NCI-H1436 treated with DMSO at 0.1 percent for 48 hours (cell line): ENCODE measurements at regions not wholly inside any gene's neighbourhood (a gene's known extent, or its start where the extent isn't known, plus 50 kb on each side); places are given as distances from the start of the nearest gene placed in this dataset.

Experiments used
- DNase-seq: peaks from one replicate; lab custom pipeline; 2025; lab: John Stamatoyannopoulos, UW

- no peak for DNase-seq
These were observed 52.1 kb upstream of the HTATIP2 start for GRCh38 chr11:20311444-20311843.

- DNase-seq: no peak
These were observed 52.7 kb upstream of the HTATIP2 start for GRCh38 chr11:20310596-20311394.

GRCh38 chr11:20310137-20310536, 53.4 kb upstream of the HTATIP2 start:
- DNase-seq: no peak

GRCh38 chr11:20309231-20310025, 54.1 kb upstream of the HTATIP2 start:
- DNase-seq: no peak

GRCh38 chr11:20308601-20309000, 54.9 kb upstream of the HTATIP2 start:
- DNase-seq: no peak

GRCh38 chr11:20303391-20303965, 60.0 kb upstream of the HTATIP2 start:
- DNase-seq: no peak

- no peak for DNase-seq
These were observed 69.5 kb upstream of the HTATIP2 start for GRCh38 chr11:20293992-20294391.

GRCh38 chr11:20293531-20293930, 70.0 kb upstream of the HTATIP2 start:
- no peak for DNase-seq

GRCh38 chr11:20289732-20290131, 73.8 kb upstream of the HTATIP2 start:
- DNase-seq: no peak

- DNase-seq: no peak
These were observed 80.0 kb upstream of the HTATIP2 start for GRCh38 chr11:20283475-20283874.

GRCh38 chr11:20278727-20279126, 84.8 kb upstream of the HTATIP2 start:
- no peak for DNase-seq

- no peak for DNase-seq
These were observed 86.5 kb upstream of the HTATIP2 start for GRCh38 chr11:20277014-20277413.

GRCh38 chr11:20275987-20276965, 87.2 kb upstream of the HTATIP2 start:
- no peak for DNase-seq

GRCh38 chr11:20274031-20274430, 89.5 kb upstream of the HTATIP2 start:
- no peak for DNase-seq

- no peak for DNase-seq
These were observed 101.3 kb upstream of the DBX1 start for GRCh38 chr11:20261526-20261925.

- no peak for DNase-seq
These were observed 100.0 kb upstream of the DBX1 start for GRCh38 chr11:20260307-20260706.

- no peak for DNase-seq
These were observed 99.2 kb upstream of the DBX1 start for GRCh38 chr11:20259506-20259905.

- no peak for DNase-seq
These were observed 98.2 kb upstream of the DBX1 start for GRCh38 chr11:20258376-20258895.

GRCh38 chr11:20256925-20257324, 96.7 kb upstream of the DBX1 start:
- no peak for DNase-seq

- no peak for DNase-seq
These were observed 93.5 kb upstream of the DBX1 start for GRCh38 chr11:20253796-20254195.

- no peak for DNase-seq
These were observed 91.2 kb upstream of the DBX1 start for GRCh38 chr11:20251496-20251895.
